IPS-20b (cell line): ENCODE measurements at regions not wholly inside any gene's neighbourhood (a gene's known extent, or its start where the extent isn't known, plus 50 kb on each side); places are given as distances from the start of the nearest gene placed in this dataset.

Experiments used
- H3K27ac ChIP-seq: one replicate; pipeline ENCODE4 v1.5.1; 2013; ENCODE audit warnings: low read length
- H3K27me3 ChIP-seq: 2 replicates; pipeline ENCODE4 v1.6.1; 2013; ENCODE audit warnings: mild to moderate bottlenecking, low read length, inconsistent platforms; ENCODE audit not compliant: insufficient read depth
- H3K36me3 ChIP-seq: 2 replicates; pipeline ENCODE4 v1.6.1; 2013; ENCODE audit warnings: low read depth, mild to moderate bottlenecking, inconsistent platforms, low read length, moderate library complexity; ENCODE audit not compliant: insufficient read depth
- H3K4me1 ChIP-seq: 2 replicates; pipeline ENCODE4 v1.6.1; 2013; ENCODE audit warnings: mild to moderate bottlenecking, control low read depth, inconsistent platforms, low read length, moderate library complexity; ENCODE audit not compliant: insufficient read depth
- H3K4me3 ChIP-seq: 2 replicates; pipeline ENCODE4 v1.5.1; 2013; ENCODE audit warnings: mild to moderate bottlenecking, low read length, inconsistent platforms
- H3K9ac ChIP-seq: 2 replicates; pipeline ENCODE4 v1.6.1; 2013; ENCODE audit warnings: low read depth, mild to moderate bottlenecking, inconsistent platforms, low read length, moderate library complexity
- H3K9me3 ChIP-seq: 2 replicates; pipeline ENCODE4 v1.6.1; 2013; ENCODE audit warnings: mild to moderate bottlenecking, low read depth, low read length, inconsistent platforms; ENCODE audit not compliant: insufficient read depth

DNA sequence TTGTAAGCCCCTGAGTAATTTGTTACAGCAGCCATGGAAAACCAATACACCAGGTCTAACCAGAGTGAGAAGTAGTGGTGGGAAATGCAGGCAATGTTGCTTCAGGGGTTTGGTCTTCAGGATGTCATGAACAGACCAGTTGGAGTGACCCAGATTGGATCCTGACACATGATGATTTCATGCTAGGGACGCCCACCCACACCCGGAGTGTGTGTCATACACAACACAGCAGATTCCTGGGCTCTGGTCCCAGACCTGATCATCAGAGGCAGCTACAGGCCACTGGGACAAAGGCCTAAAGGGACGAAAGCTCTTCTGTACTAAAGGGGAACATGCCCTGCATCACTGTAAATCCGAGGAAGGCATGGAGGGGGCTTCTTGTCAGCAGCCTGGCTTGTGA is 194.2 kb downstream of the NSG2 start:
- no peaks in the 10 kb centered on the region for H3K36me3 ChIP-seq
- no peak overlapping the region for H3K4me3 ChIP-seq
- no peaks in the 10 kb centered on the region for H3K4me1 ChIP-seq
- H3K9ac ChIP-seq: no peak overlapping the region
- H3K9me3 ChIP-seq: no peaks in the 10 kb centered on the region
- H3K27ac ChIP-seq: no peak overlapping the region
- no peaks in the 10 kb centered on the region for H3K27me3 ChIP-seq

DNA sequence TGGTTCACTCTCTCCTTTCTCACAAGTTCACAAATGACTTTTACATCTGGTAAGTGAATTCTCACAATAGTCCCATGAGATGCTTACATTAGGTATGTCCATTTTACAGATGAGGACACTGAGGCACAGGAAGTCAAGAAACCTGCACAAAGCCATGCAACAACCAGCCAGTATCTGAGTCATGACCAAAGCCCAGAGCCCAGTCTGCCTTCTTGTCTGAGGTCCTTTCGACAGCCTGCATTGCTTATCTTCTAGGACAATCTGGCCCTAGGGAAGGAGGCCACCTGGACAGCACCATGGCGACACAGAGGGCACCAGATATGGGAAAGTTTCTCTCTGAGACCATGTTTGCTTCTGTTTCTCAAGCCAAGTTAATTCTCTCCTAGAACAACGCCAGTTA is 197.1 kb downstream of the NSG2 start:
- H3K27ac ChIP-seq: no peak overlapping the region
- H3K4me1 ChIP-seq: no peaks in the 10 kb centered on the region; the same call in 1 of the 2 replicates
- no peak overlapping the region for H3K4me3 ChIP-seq
- H3K9me3 ChIP-seq: no peaks in the 10 kb centered on the region
- no peaks in the 10 kb centered on the region for H3K36me3 ChIP-seq
- no peak overlapping the region for H3K9ac ChIP-seq
- H3K27me3 ChIP-seq: no peaks in the 10 kb centered on the region

DNA sequence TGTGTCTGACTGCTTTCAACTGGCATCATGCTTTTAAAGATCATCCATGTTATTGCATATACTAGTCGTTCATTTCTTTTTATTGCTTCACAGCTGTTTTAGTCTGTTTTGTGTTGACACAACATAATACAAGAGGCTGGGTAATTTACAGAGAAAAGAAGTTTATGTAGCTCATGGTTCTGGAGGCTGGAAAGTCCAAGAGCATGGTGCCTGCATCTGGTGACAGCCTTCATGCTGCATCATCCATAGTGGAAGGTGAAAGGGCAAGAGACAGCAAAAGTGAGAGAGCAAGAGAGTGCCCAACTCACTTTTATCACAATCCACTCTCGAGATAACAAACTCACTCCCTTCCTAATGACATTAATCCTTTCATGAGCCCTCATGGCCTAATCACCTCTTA is 198.4 kb downstream of the NSG2 start:
- Histone ChIP-seq H3K4me1 (no peaks in the 10 kb centered on the region; the same call in 1 of the 2 replicates), H3K27me3 (no peaks in the 10 kb centered on the region), H3K27ac (no peak overlapping the region), H3K4me3 (no peak overlapping the region), H3K9me3 (no peaks in the 10 kb centered on the region), H3K9ac (no peak overlapping the region), H3K36me3 (no peaks in the 10 kb centered on the region)

DNA sequence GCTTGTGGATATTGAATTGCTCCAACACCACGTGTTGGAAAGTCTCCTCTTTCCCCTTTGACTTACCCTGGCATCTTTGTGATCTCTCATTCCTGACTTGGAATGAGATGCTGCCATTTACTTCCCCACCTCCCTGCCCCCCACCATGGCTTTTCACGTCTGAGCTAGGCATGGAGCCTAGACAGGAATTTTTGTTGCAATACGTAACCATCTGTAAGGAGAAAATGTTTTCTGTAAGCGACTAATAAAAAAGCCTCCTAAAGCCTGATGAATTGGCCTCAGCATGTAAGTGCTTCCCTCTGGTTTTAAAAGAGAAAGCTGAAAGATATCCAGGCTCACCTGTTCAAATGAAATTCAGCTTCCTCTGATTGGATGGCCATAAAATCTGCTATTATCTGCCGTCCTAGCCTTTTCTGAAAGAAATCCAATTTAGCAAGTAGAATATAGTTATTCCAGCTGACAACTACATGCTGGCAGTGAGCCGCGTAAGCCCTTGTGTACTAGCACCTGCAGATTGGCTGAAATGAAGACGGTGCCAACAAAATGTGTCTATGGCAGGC is 200.1 kb downstream of the NSG2 start:
- no peak overlapping the region for H3K27ac ChIP-seq
- H3K4me3 ChIP-seq: no peak overlapping the region
- H3K27me3 ChIP-seq: no peaks in the 10 kb centered on the region
- H3K9ac ChIP-seq: no peak overlapping the region
- H3K9me3 ChIP-seq: no peaks in the 10 kb centered on the region
- H3K4me1 ChIP-seq: no peaks in the 10 kb centered on the region; the same call in 1 of the 2 replicates
- no peaks in the 10 kb centered on the region for H3K36me3 ChIP-seq

DNA sequence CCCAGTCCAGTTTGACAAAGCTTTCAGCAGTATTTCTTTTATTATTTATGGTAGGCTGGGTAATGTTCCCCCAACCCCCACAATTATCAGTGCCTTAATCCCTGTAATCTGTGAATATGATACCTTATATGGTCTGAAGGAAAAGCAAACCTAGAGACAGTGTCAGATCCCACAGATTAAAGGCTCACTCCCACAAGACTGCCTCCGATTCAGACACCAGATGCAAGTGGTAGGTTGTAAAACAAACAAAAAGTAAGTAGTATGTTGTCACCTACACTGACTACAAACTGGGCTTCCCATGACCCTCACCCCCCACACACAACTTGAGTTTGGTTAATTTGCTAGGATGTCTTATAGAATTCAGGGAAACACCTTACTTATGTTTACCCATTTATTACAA is 201.2 kb downstream of the NSG2 start:
- no peaks in the 10 kb centered on the region for H3K27me3 ChIP-seq
- H3K27ac ChIP-seq: no peak overlapping the region
- H3K9ac ChIP-seq: no peak overlapping the region
- no peaks in the 10 kb centered on the region for H3K9me3 ChIP-seq
- no peaks in the 10 kb centered on the region for H3K36me3 ChIP-seq
- H3K4me3 ChIP-seq: no peak overlapping the region
- no peaks in the 10 kb centered on the region; the same call in 1 of the 2 replicates for H3K4me1 ChIP-seq

DNA sequence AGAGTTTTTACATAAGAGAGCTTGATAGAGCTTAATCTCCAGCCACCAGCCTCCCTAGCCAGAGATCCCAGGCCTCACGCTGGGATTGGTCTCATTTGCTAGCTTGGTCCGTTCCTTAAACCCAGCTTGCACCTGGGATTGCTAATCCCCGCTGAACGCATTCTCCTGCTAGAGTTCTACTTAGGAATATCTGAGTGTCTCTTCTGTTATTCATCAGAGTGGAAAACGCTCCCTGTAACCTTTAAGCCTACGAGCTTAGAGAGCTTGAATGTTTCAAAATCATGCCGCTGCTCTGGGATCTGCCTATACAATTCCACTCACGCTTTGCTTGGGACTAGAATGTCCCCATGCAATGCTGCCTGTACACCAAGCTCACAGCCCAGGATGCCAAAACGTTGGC is 201.8 kb downstream of the NSG2 start:
- H3K27me3 ChIP-seq: no peaks in the 10 kb centered on the region
- no peaks in the 10 kb centered on the region for H3K9me3 ChIP-seq
- H3K4me3 ChIP-seq: no peak overlapping the region
- no peak overlapping the region for H3K27ac ChIP-seq
- H3K36me3 ChIP-seq: no peaks in the 10 kb centered on the region
- H3K9ac ChIP-seq: no peak overlapping the region
- H3K4me1 ChIP-seq: no peaks in the 10 kb centered on the region; the same call in 1 of the 2 replicates

DNA sequence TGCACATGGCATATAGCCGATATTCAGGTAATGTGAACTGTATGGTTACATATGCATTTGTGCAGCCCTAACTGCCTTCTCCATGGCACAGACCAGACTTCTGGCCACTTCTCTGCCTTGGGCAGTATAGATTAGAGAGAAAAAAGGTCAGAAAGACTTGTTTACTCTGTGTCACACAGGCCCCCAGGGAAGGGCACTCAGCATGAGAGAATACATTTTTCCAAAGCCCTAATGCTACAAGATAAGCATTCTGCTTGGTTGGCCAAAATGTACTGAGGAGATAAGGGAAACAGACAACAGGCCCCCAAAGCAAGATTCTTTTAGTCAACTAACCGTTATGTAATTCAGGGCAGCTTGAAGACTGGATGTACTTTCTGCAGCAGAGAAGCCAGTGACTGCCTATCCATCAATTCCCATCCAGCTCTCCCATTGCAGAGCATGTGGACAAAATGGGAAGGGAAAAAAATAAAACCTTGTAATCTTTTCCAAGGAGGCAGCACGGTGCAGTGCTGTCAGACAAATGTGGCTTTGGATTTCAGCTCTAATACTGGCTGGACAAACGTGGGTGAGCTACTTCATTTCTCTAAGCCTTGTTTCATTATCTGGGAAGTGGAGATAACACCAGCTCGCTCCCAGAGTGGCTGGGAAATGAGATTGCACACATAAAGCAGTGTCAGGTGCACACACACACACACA is 205.9 kb downstream of the NSG2 start:
- Histone ChIP-seq H3K9me3 (no peaks in the 10 kb centered on the region), H3K27me3 (no peaks in the 10 kb centered on the region), H3K4me1 (no peaks in the 10 kb centered on the region; the same call in 1 of the 2 replicates), H3K4me3 (no peak overlapping the region), H3K9ac (no peak overlapping the region), H3K27ac (no peak overlapping the region), H3K36me3 (no peaks in the 10 kb centered on the region)

DNA sequence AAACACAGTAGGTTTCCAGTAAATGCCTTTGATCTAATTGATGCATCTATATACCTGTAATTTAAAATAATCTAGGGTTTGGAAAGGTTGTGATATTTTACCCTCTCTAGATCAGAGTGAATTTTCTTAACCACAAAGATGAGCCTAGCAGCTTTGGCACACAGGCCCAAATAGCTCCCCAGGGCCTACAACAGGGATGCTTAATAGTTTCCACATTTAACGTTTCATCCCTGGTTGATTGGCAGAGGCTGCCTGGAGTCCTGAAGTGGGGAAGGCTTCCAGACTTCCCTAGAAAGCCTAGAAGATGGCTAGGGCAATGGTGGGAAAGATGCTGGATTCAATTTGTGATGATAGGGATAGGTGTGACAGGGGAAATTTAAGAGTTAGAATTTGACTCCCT is 206.6 kb downstream of the NSG2 start:
- H3K27ac ChIP-seq: no peak overlapping the region
- no peaks in the 10 kb centered on the region for H3K36me3 ChIP-seq
- H3K27me3 ChIP-seq: no peaks in the 10 kb centered on the region
- H3K9me3 ChIP-seq: no peaks in the 10 kb centered on the region
- H3K4me1 ChIP-seq: no peaks in the 10 kb centered on the region
- no peak overlapping the region for H3K4me3 ChIP-seq
- no peak overlapping the region for H3K9ac ChIP-seq

DNA sequence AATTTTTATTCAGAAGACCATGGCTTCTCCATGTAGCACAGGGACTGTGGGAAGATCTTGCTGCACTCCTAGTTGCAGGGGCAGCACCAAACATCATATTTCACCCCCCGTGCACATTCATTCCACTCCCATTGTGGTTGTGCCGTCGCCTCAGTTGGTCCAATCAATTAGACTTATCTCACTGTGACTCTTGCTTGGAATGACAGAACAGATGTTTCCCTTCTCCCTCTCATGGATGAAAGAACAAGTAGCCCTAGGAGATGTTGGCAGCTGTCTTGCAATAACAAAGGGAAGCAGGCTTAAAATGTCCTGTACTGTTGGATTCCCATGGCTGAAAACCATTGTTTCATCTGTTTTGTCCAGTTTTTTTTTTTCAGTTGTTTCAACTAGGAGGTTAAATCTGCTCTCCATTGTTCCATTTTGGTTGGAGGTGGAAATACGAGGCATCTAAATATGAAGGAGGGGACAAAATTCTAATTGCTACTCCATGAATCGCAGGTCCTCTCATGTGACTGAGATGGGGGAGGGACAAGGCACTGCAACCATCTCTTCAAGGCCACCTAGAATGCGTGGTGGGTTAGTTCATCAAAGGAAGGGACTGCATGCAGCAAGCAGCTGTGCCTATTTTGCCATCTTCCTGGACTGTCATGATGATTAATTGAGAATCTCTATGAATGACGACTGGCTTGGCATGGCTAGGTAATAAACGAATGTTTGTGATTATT is 214.4 kb downstream of the NSG2 start:
- Histone ChIP-seq H3K9me3 (no peaks in the 10 kb centered on the region), H3K4me3 (no peak overlapping the region), H3K27me3 (no peaks in the 10 kb centered on the region), H3K9ac (no peak overlapping the region), H3K27ac (no peak overlapping the region), H3K36me3 (no peaks in the 10 kb centered on the region), H3K4me1 (no peaks in the 10 kb centered on the region)

DNA sequence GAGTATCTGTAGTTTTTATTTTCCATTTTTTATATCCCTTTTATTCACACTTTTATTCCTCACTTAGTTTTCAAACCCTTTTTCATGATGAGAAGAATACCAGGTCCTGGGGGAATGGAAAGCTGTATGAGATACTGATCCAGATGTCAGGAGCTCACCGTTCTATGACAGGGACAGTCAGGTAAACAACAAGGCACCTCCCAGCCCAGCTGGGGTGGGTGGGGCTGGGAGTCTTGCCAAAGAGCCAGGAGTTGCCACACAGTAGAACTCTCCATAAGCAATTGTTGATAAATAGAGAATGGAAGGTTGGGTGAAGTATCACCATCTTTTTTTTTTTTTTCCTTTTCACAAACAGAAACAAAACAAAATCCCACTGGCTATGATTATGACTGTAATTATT is 225.8 kb downstream of the NSG2 start:
- Histone ChIP-seq H3K9ac (no peak overlapping the region), H3K4me1 (no peaks in the 10 kb centered on the region), H3K36me3 (no peaks in the 10 kb centered on the region), H3K27ac (no peak overlapping the region), H3K9me3 (peaks cover 3% of the 10 kb centered on the region; the same call in 1 of the 2 replicates), H3K27me3 (no peaks in the 10 kb centered on the region; the same call in 1 of the 2 replicates), H3K4me3 (no peak overlapping the region)

DNA sequence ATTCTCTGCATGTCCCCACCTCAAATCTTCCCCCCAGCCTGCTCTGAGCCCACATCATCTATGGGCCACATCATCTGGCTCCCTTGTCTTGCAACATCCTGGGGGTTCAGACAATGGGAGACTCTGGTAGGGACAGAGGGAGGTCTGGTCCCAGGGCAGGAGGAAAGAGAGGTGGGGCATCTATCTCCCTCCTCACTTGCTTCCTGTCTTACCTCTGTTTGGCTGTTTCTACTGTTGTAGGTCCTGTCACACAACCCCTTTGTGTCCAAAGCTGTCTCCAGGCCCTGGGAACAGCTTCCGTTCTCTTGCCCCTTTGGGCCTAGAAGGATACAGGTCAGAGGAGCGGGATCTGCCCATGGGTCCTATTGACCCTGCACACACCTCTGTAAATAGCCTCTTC is 227.2 kb downstream of the NSG2 start:
- Histone ChIP-seq H3K4me1 (no peaks in the 10 kb centered on the region), H3K27ac (no peak overlapping the region), H3K9ac (no peak overlapping the region), H3K9me3 (peaks cover 3% of the 10 kb centered on the region; the same call in 1 of the 2 replicates), H3K4me3 (no peak overlapping the region), H3K36me3 (no peaks in the 10 kb centered on the region), H3K27me3 (no peaks in the 10 kb centered on the region; the same call in 1 of the 2 replicates)

DNA sequence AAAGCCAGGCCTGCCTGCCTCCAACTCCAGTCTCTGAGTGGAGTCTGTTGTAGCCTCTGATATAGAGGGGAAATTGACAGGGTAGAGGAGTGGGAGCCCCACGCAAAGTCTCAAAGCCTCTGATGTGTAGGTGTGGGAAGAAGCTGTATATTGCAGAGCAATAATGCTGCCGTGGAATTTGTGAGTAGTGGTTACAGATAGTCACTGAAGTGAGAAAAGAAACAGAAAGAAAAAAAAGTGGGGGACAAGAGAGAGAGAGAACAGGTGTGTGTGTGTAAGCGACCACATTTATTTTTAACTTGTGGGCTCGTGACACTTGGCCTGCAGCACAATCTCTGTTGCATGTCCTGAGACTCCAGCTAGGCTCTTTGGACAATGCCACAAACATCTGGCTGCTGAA is 227.8 kb downstream of the NSG2 start:
- Histone ChIP-seq H3K27me3 (no peaks in the 10 kb centered on the region; the same call in 1 of the 2 replicates), H3K9ac (no peak overlapping the region), H3K27ac (no peak overlapping the region), H3K4me1 (no peaks in the 10 kb centered on the region), H3K4me3 (no peak overlapping the region), H3K9me3 (peaks cover 3% of the 10 kb centered on the region; the same call in 1 of the 2 replicates), H3K36me3 (no peaks in the 10 kb centered on the region)
